SK-N-SH (cell line): ENCODE measurements at regions not wholly inside any gene's neighbourhood (a gene's known extent, or its start where the extent isn't known, plus 50 kb on each side); places are given as distances from the start of the nearest gene placed in this dataset.

ENCODE experiments used
- CTCF ChIA-PET: fragments of 300-600, 350-600 bp; formaldehyde crosslinking; extraction: SDS; loops from one replicate; lab custom pipeline; 2021; lab: Yijun Ruan, JAX
- POLR2A ChIA-PET: fragments of 350-600 bp; sonication (Branson Sonifier 250); formaldehyde crosslinking; extraction: SDS; loops from one replicate; lab custom pipeline; 2020; ENCODE audit warnings: antibody characterized with exemption, inconsistent platforms; lab: Yijun Ruan, JAX
- DNase-seq: peaks from one replicate; pipeline ENCODE4 v3.0.0; 2012
- H2AFZ ChIP-seq: fragments of 200-600 bp; sonication (generic); 2 replicates; pipeline ENCODE4 v1.8.1; 2016; ENCODE audit warnings: antibody characterized with exemption, mild to moderate bottlenecking, low read depth
- H3F3A ChIP-seq: fragments of 200-600 bp; sonication (generic); replicated peaks from 2 replicates; pipeline ENCODE3; 2016; ENCODE audit warnings: antibody characterized with exemption, mild to moderate bottlenecking; ENCODE audit not compliant: insufficient read depth
- H3K27ac ChIP-seq, 2 experiments: fragments of 200-500 bp in 1 of 2; fragments of 200-600 bp in 1 of 2; sonication (Bioruptor generic) in 1 of 2; sonication (generic), shearing (Covaris generic) in 1 of 2; 2 replicates each; pipeline versions ENCODE4 v1.5.1 to v1.6.1; 2014 to 2016; ENCODE audit warnings: low read depth in 2 of 2, inconsistent platforms in 1 of 2, low read length in 1 of 2, mild to moderate bottlenecking in 1 of 2, mixed read lengths in 1 of 2
- H3K27me3 ChIP-seq: fragments of 200-600 bp; sonication (generic), shearing (Covaris generic); 2 replicates; pipeline ENCODE4 v1.6.1; 2016; ENCODE audit warnings: mixed run types; ENCODE audit not compliant: insufficient read depth
- H3K36me3 ChIP-seq, 2 experiments: fragments of 200-500 bp in 1 of 2; fragments of 200-600 bp in 1 of 2; sonication (Bioruptor generic) in 1 of 2; sonication (generic) in 1 of 2; replicated peaks in 1 of 2; 2 replicates each; pipeline versions ENCODE3 to v1.5.1; 2014 to 2016; ENCODE audit warnings: low read length in 1 of 2, mild to moderate bottlenecking in 1 of 2; ENCODE audit not compliant: insufficient read depth in 2 of 2, control insufficient read depth in 1 of 2
- H3K4me1 ChIP-seq, 2 experiments: fragments of 200-500 bp in 1 of 2; fragments of 200-600 bp in 1 of 2; sonication (Bioruptor generic) in 1 of 2; sonication (generic), shearing (Covaris generic) in 1 of 2; 2 replicates each; pipeline versions ENCODE4 v1.5.1 to v1.6.1; 2014 to 2016; ENCODE audit warnings: low read depth in 1 of 2, low read length in 1 of 2, mixed run types in 1 of 2; ENCODE audit not compliant: insufficient read depth in 2 of 2, control insufficient read depth in 1 of 2
- H3K4me2 ChIP-seq: fragments of 200-600 bp; sonication (generic), shearing (Covaris generic); 2 replicates; pipeline ENCODE4 v1.6.1; 2017; ENCODE audit warnings: mixed run types
- H3K4me3 ChIP-seq, 2 experiments: fragments of 200-500 bp in 1 of 2; fragments of 200-600 bp in 1 of 2; sonication (Bioruptor generic) in 1 of 2; sonication (generic), shearing (Covaris generic) in 1 of 2; 2 replicates each; pipeline versions ENCODE4 v1.5.1 to v1.8.1; 2014 to 2016; ENCODE audit warnings: low read depth in 2 of 2, inconsistent platforms in 1 of 2, low read length in 1 of 2, mild to moderate bottlenecking in 1 of 2, mixed read lengths in 1 of 2, moderate library complexity in 1 of 2
- H3K79me2 ChIP-seq: fragments of 200-600 bp; sonication (generic); 2 replicates; pipeline ENCODE4 v1.8.1; 2017; ENCODE audit warnings: mild to moderate bottlenecking; ENCODE audit not compliant: insufficient read depth
- H3K9ac ChIP-seq: fragments of 200-600 bp; sonication (generic); 2 replicates; pipeline ENCODE4 v1.6.1; 2017; ENCODE audit warnings: mixed run types
- H3K9me2 ChIP-seq: fragments of 200-600 bp; sonication (generic); 2 replicates; pipeline ENCODE4 v1.6.1; 2017; ENCODE audit warnings: mixed run types
- H3K9me3 ChIP-seq: fragments of 200-600 bp; sonication (generic); 2 replicates; pipeline ENCODE4 v1.6.1; 2017; ENCODE audit warnings: mixed run types, mild to moderate bottlenecking, moderate library complexity
- H4K20me1 ChIP-seq: fragments of 200-600 bp; sonication (generic); 2 replicates; pipeline ENCODE4 v1.6.1; 2017; ENCODE audit warnings: mild to moderate bottlenecking, mixed run types; ENCODE audit not compliant: insufficient read depth
- EP300 ChIP-seq, 2 experiments: IDR thresholded peaks; 2 replicates each; pipeline versions ENCODE4 v1.4.0 to v1.6.1; 2012; ENCODE audit warnings: borderline replicate concordance in 1 of 2, low read depth in 1 of 2, low read length in 1 of 2
- EZH2phosphoT487 ChIP-seq: fragments of 200-600 bp; sonication (generic); IDR thresholded peaks from 2 replicates; pipeline ENCODE4 v1.6.1; 2017; ENCODE audit warnings: low read depth, mixed run types, mild to moderate bottlenecking, antibody characterized with exemption, moderate library complexity, borderline replicate concordance
- FOXJ3 ChIP-seq: sonication (generic); formaldehyde crosslinking; IDR thresholded peaks from 2 replicates; pipeline ENCODE4 v1.5.1; 2020; ENCODE audit warnings: mild to moderate bottlenecking, missing genetic modification reagents
- GABPA ChIP-seq: IDR thresholded peaks from 2 replicates; pipeline ENCODE4 v1.4.0; 2012; ENCODE audit warnings: low read depth, mild to moderate bottlenecking
- GATA2 ChIP-seq: sonication (generic); formaldehyde crosslinking; IDR thresholded peaks from 2 replicates; pipeline ENCODE4 v1.5.0; 2020; ENCODE audit warnings: mild to moderate bottlenecking, missing genetic modification reagents
- JUND ChIP-seq: IDR thresholded peaks from 2 replicates; pipeline ENCODE4 v1.4.0; 2012
- MEF2A ChIP-seq: IDR thresholded peaks from 2 replicates; pipeline ENCODE4 v1.4.0; 2012; ENCODE audit warnings: low read depth, borderline replicate concordance
- NFIC ChIP-seq: IDR thresholded peaks from 2 replicates; pipeline ENCODE4 v1.4.0; 2012; ENCODE audit warnings: borderline replicate concordance
- NRF1 ChIP-seq: IDR thresholded peaks from 2 replicates; pipeline ENCODE4 v1.6.1; 2012; ENCODE audit warnings: low read depth, mild to moderate bottlenecking, low read length
- POLR2AphosphoS5 ChIP-seq: IDR thresholded peaks from 2 replicates; pipeline ENCODE4 v1.6.1; 2012; ENCODE audit warnings: low read depth, low read length
- RCOR1 ChIP-seq: fragments of 150-350 bp; IDR thresholded peaks from 2 replicates; pipeline ENCODE4 v1.6.1; 2017; ENCODE audit warnings: antibody characterized with exemption, low read length
- RFX5 ChIP-seq: IDR thresholded peaks from 2 replicates; pipeline ENCODE4 v1.6.1; 2012; ENCODE audit warnings: mild to moderate bottlenecking, improper control_type of control experiment, low read length
- RXRA ChIP-seq: IDR thresholded peaks from 2 replicates; pipeline ENCODE4 v1.4.0; 2012; ENCODE audit warnings: low read depth, mild to moderate bottlenecking, borderline replicate concordance
- SIN3A ChIP-seq: IDR thresholded peaks from 2 replicates; pipeline ENCODE4 v1.6.1; 2012; ENCODE audit warnings: low read depth, mild to moderate bottlenecking, low read length, moderate library complexity, borderline replicate concordance
- TAF1 ChIP-seq: IDR thresholded peaks from 2 replicates; pipeline ENCODE4 v1.6.1; 2012; ENCODE audit warnings: low read depth, mild to moderate bottlenecking, low read length, moderate library complexity, borderline replicate concordance
- TCF12 ChIP-seq: IDR thresholded peaks from 2 replicates; pipeline ENCODE4 v1.4.0; 2012
- YY1 ChIP-seq: IDR thresholded peaks from 2 replicates; pipeline ENCODE4 v1.4.0; 2012; ENCODE audit warnings: low read depth, mild to moderate bottlenecking
- WGBS: methylation state at CpG from one replicate; pipeline ENCODE4 v1.1.6; 2017; ENCODE audit warnings: low lambda C conversion rate; 5-methylcytosine and 5-hydroxymethylcytosine counted together
- TF ChIP-seq, protein P1 (sequence below): fragments of 150-350 bp; IDR thresholded peaks from 2 replicates; pipeline ENCODE4 v1.6.1; 2017; ENCODE audit warnings: antibody characterized with exemption, low read length, low read depth, borderline replicate concordance
- TF ChIP-seq, protein P2 (sequence below): IDR thresholded peaks from 2 replicates; pipeline ENCODE4; 2012
- TF ChIP-seq, protein P3 (sequence below): fragments of 200-600 bp; sonication (generic); IDR thresholded peaks from 2 replicates; pipeline ENCODE4 v1.6.1; 2017; ENCODE audit warnings: antibody characterized with exemption, mild to moderate bottlenecking, moderate library complexity
- TF ChIP-seq, protein P4 (sequence below): IDR thresholded peaks from 2 replicates; pipeline ENCODE4 v1.4.0; 2012; ENCODE audit warnings: low read depth, borderline replicate concordance

DNA sequence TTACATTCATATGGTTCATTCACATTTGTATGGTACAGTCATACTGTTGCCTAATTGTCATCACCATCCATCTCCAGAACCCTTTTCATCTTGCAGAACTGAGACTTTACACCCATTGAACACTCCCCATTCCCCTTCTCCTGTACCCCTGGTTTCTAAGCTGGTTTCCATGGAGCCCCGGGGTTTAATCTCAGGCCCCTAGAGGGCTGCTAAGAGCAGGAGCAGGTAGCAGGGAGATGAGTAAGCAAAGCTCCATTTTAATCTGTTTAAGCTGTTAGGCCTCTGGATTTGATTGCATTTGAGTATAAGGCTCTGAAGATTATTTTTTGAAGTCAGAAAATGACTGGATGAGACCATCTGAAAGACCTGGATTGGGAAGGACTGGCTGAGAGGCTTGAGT is 68.5 kb upstream of the RPL38 start:
- 13% methylated on average over 1 of the region's 1 CpG for WGBS

DNA sequence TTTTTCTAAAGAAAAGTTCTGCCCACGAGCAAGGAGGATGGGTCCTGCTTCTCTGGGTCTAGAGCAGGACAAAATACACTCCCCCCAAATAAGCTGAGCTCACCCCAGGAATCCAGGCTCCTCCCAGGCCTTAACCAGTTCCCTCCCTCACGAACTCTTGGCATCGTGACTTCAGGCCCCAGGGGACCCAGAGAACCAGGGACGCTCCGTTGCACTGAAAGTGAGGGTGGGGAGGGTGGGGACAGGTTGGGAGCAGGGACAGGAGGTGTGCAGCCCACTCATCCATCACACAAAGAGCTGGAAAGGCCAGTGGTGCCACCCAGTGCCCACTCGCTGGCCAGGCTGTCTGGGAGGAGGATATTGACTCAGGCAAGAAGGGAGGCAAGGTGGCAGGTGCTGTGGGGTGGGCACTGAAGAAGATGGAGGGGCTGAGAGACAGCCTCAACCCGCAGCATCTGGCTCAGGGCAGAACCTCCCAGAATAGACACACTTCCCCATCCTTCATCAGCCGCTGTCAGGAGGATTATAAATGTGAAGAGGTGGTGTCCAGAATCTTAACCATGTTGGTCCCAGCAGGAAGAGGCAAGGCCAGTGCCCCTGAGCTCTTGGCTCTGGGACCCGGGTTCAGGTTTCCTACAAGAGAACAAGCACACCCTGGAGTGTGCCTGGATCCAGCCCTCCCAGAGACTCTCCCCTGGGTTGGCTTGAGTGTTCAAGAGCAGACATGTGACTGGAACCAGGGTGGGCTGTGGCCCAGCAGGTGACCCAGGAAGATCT is 67.9 kb upstream of the RPL38 start:
- Histone ChIP-seq H3K9me3 (peaks cover 4% of the 10 kb centered on the region), H3K9me2 (no peaks in the 10 kb centered on the region), H3F3A (no peaks in the 10 kb centered on the region), H3K4me2 (no peak overlapping the region), H3K4me1 (no peaks in the 10 kb centered on the region; a peak in 1 of 4 replicates), H3K27me3 (no peaks in the 10 kb centered on the region), H4K20me1 (no peaks in the 10 kb centered on the region), H2AFZ (no peak overlapping the region), H3K9ac (no peak overlapping the region), H3K79me2 (no peaks in the 10 kb centered on the region), H3K4me3 (no peak overlapping the region), H3K27ac (no peak overlapping the region), H3K36me3 (no peaks in the 10 kb centered on the region)
- TF ChIP-seq NFIC = no peak
- TF ChIP-seq, protein P1, sequence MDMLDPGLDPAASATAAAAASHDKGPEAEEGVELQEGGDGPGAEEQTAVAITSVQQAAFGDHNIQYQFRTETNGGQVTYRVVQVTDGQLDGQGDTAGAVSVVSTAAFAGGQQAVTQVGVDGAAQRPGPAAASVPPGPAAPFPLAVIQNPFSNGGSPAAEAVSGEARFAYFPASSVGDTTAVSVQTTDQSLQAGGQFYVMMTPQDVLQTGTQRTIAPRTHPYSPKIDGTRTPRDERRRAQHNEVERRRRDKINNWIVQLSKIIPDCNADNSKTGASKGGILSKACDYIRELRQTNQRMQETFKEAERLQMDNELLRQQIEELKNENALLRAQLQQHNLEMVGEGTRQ = no peak
- TF ChIP-seq SIN3A = no peak
- no peak for TF ChIP-seq EP300 (IDR thresholded peaks at IDR 0.05; ENCODE audit: borderline replicate concordance in 1 of 2, low read depth in 1 of 2, low read length in 1 of 2)
- TF ChIP-seq NRF1 = no peak
- no peak for TF ChIP-seq JUND
- no peak for TF ChIP-seq RFX5
- TF ChIP-seq GATA2 (CRISPR knock-in tag) = no peak
- TF ChIP-seq GABPA = no peak
- TF ChIP-seq, protein P2, sequence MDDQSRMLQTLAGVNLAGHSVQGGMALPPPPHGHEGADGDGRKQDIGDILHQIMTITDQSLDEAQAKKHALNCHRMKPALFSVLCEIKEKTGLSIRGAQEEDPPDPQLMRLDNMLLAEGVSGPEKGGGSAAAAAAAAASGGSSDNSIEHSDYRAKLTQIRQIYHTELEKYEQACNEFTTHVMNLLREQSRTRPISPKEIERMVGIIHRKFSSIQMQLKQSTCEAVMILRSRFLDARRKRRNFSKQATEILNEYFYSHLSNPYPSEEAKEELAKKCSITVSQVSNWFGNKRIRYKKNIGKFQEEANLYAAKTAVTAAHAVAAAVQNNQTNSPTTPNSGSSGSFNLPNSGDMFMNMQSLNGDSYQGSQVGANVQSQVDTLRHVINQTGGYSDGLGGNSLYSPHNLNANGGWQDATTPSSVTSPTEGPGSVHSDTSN = no peak
- no peak for TF ChIP-seq RXRA
- TF ChIP-seq, protein P3, sequence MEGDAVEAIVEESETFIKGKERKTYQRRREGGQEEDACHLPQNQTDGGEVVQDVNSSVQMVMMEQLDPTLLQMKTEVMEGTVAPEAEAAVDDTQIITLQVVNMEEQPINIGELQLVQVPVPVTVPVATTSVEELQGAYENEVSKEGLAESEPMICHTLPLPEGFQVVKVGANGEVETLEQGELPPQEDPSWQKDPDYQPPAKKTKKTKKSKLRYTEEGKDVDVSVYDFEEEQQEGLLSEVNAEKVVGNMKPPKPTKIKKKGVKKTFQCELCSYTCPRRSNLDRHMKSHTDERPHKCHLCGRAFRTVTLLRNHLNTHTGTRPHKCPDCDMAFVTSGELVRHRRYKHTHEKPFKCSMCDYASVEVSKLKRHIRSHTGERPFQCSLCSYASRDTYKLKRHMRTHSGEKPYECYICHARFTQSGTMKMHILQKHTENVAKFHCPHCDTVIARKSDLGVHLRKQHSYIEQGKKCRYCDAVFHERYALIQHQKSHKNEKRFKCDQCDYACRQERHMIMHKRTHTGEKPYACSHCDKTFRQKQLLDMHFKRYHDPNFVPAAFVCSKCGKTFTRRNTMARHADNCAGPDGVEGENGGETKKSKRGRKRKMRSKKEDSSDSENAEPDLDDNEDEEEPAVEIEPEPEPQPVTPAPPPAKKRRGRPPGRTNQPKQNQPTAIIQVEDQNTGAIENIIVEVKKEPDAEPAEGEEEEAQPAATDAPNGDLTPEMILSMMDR = no peak
- TF ChIP-seq YY1 = no peak
- TF ChIP-seq EZH2phosphoT487 = no peak
- TF ChIP-seq TCF12 = no peak
- TF ChIP-seq MEF2A = no peak
- no peak for TF ChIP-seq FOXJ3 (CRISPR knock-in tag)
- TF ChIP-seq TAF1 = no peak
- ChIA-PET CTCF (interaction anchor here (0.6 to 1.7 kb wide), 4 partner anchors 15 to 85 kb away, joined by 3 to 5 read pairs (median 3); no protein-coding TSS in a partner anchor), POLR2A (no interaction called here)
- no peak for DNase-seq
- 34% methylated on average over 9 of the region's 9 CpGs for WGBS

More for the DNA sequence above, 68.5 kb upstream of the RPL38 start:
- TF ChIP-seq JUND (no peak), POLR2AphosphoS5 (no peak), RCOR1 (no peak)
- TF ChIP-seq, protein P4, sequence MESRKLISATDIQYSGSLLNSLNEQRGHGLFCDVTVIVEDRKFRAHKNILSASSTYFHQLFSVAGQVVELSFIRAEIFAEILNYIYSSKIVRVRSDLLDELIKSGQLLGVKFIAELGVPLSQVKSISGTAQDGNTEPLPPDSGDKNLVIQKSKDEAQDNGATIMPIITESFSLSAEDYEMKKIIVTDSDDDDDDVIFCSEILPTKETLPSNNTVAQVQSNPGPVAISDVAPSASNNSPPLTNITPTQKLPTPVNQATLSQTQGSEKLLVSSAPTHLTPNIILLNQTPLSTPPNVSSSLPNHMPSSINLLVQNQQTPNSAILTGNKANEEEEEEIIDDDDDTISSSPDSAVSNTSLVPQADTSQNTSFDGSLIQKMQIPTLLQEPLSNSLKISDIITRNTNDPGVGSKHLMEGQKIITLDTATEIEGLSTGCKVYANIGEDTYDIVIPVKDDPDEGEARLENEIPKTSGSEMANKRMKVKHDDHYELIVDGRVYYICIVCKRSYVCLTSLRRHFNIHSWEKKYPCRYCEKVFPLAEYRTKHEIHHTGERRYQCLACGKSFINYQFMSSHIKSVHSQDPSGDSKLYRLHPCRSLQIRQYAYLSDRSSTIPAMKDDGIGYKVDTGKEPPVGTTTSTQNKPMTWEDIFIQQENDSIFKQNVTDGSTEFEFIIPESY = no peak
- TF ChIP-seq, all 33 proteins: peak for 0
- Histone ChIP-seq H3K4me3 (no peak overlapping the region), H4K20me1 (no peaks in the 10 kb centered on the region), H3K9me2 (no peaks in the 10 kb centered on the region), H3K9ac (no peak overlapping the region), H3K79me2 (no peaks in the 10 kb centered on the region), H3K36me3 (no peaks in the 10 kb centered on the region), H3K4me1 (no peaks in the 10 kb centered on the region; a peak in 1 of 4 replicates), H2AFZ (no peak overlapping the region), H3K9me3 (peaks cover 4% of the 10 kb centered on the region), H3K27me3 (no peaks in the 10 kb centered on the region), H3K27ac (no peak overlapping the region), H3F3A (no peaks in the 10 kb centered on the region), H3K4me2 (no peak overlapping the region)
- no peak for DNase-seq
- POLR2A ChIA-PET = no interaction called here
- CTCF ChIA-PET = interaction anchor here (0.6 to 1.7 kb wide), 4 partner anchors 15 to 85 kb away, joined by 3 to 5 read pairs (median 3); no protein-coding TSS in a partner anchor
